Sigmoid colon (tissue), 4 donors: ENCODE measurements at regions not wholly inside any gene's neighbourhood (a gene's known extent, or its start where the extent isn't known, plus 50 kb on each side); places are given as distances from the start of the nearest gene placed in this dataset.

Experiments used
- CTCF ChIP-seq, 4 experiments: fragments of 450-650 bp in 3 of 4; fragments of 200-600 bp in 1 of 4; IDR thresholded peaks; one replicate each; pipeline ENCODE4 v1.5.1; 2016 to 2019; ENCODE audit warnings: antibody characterized with exemption in 4 of 4, mild to moderate bottlenecking in 3 of 4, moderate library complexity in 2 of 4
- EP300 ChIP-seq, 4 donors: sonication (generic); formaldehyde crosslinking; IDR thresholded peaks; one replicate each; pipeline ENCODE4 v1.6.1; 2017; ENCODE audit warnings: antibody characterized with exemption in 4 of 4
- POLR2A ChIP-seq, 2 donors: fragments of 450-650 bp; IDR thresholded peaks; one replicate each; pipeline ENCODE4 v1.6.1; 2016; ENCODE audit warnings: antibody characterized with exemption in 2 of 2, mild to moderate bottlenecking in 2 of 2, moderate library complexity in 2 of 2
- POLR2AphosphoS5 ChIP-seq, 4 donors: sonication (generic); formaldehyde crosslinking; IDR thresholded peaks; one replicate each; pipeline ENCODE4 v1.6.1; 2017; ENCODE audit warnings: antibody characterized with exemption in 4 of 4

GRCh38 chr12:93093243-93093642 lies 164.1 kb upstream of the EEA1 start:
- TF ChIP-seq CTCF (IDR thresholded peaks at IDR 0.05) (no peak), POLR2A (IDR thresholded peaks at IDR 0.05) (no peak), EP300 (IDR thresholded peaks at IDR 0.05) (no peak), POLR2AphosphoS5 (IDR thresholded peaks at IDR 0.05) (no peak)
